SIG-M5 treated with dmso at 0.1 percent for 504 hours (cell line): ENCODE measurements at regions not wholly inside any gene's neighbourhood (a gene's known extent, or its start where the extent isn't known, plus 50 kb on each side); places are given as distances from the start of the nearest gene placed in this dataset.

Source experiments
- DNase-seq: peaks from one replicate; lab custom pipeline; 2025; ENCODE audit not compliant: unreplicated experiment; lab: John Stamatoyannopoulos, UW

DNA sequence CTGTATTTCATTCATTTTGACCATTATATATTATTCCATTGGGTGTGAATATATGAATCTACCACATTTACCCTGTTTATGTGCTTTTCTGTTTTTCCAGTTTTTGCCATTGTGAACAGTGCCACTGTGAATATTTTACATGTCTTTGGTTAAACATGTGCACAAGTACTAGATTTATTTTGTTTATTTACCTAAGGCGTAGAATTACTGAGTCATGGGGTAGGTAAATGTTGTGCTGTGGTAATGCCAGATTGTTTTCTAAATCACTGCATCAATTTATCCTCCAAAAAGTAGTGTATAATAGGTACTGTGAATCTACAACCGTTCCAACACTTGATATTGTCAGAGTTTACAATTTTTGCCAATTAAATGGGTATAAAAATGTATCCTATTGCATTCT, 362.1 kb upstream of the AGTR1 start:
- DNase-seq, result no peak

DNA sequence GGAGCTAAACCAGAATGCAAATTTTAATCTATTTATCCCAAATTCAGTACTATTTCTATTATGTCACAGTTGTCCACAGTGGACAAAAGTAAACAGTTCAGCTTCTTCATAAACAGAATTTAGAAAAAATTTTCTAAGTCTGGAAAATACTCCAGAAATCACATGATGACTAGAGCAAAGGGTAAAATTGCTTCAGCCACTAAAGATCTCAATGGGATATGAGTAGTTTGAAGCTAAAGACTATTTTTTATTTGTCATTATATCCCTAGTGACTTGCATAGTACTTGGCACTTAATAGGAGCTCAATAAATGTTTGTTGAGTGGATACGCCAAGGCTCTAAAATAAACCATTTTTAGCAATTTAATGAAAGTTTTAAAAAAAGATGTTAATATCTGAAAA, 354.3 kb upstream of the AGTR1 start:
- no peak for DNase-seq

DNA sequence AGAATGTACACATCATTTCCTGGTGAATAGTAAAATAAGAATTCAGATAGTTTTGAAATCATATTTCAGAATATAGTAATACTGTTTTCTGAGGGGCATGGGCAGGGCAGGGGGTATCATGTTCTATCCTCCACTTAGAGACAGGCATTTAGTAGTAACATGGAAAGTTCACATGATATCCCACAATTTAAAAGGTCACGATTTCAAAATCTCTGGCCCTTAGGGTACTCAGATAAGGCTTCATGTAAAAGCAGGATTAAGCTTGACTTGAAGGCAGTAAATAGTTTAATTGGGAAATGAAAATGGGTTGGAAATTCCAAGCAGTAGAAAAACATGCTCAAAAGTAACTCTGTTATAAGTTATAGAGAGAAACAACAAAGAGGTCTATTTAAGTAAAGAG, 353.2 kb upstream of the AGTR1 start:
- no peak for DNase-seq

DNA sequence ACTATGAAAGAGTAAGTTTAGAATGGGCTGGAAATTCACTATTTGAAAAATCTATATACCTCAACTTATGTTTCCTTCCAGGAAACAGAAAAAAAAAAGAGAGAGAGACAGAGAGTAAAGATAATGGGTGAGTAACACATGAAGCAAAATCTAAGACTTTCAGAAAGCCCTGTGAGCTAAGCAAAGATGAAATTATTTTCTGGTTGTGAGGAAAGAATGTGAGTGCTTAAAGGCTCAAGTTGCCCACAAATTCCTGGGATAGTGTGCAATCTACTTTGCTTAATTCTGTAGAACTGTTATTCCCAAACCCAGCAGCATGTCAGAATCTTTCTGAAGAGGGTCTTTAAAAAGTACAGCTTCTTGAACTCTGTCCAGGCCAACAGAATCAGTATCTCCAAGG, 337.7 kb upstream of the AGTR1 start:
- no peak for DNase-seq

DNA sequence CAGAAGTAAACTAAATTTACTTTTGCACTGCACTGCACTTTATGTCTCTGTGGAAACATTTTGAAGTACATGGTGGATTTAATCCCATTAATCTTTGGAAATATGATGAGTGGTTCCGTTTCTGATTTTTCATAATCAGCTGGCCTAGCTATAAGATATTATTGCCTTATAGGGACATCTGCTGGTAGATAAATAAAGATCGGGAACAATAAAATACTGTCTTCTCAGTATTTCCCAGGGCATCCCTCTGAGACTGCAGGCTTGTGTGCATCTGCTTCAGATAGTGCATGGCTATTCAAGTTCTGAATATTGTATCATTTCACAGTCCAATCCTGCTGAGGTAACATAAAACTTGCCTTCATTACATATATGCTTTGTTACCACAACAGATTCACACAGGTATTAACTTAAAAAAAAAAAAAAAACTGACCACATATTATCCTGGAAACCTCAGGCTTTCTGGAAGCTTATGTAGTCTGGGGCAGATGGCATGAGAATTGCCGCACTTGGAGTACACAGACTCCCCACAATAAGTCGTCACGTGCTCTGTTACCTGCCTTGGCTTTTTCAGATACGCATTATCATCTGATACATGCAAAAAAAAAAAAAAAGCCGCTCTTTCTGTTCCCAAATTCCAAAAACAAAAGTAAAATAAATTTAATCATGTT, 330.8 kb upstream of the AGTR1 start:
- peak; percentile 14 for DNase-seq

DNA sequence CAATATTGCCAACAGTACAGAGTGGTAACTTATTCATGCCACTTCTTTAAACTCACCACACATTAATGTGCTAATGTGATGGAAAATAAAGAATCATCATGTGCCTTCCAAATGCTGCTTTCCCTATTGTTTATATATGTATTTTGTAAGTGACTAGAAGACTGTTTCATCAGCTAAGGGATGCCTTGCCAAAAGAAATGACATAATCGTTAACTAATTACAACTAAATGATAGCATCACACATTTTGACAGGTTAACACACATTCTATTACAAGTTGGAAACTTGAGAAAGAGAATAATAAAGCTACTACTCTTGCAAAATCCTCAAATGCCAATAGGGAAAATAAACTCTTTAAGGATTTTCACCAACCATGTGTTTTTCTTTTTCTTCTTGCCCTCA, 329.9 kb upstream of the AGTR1 start:
- DNase-seq, result no peak

DNA sequence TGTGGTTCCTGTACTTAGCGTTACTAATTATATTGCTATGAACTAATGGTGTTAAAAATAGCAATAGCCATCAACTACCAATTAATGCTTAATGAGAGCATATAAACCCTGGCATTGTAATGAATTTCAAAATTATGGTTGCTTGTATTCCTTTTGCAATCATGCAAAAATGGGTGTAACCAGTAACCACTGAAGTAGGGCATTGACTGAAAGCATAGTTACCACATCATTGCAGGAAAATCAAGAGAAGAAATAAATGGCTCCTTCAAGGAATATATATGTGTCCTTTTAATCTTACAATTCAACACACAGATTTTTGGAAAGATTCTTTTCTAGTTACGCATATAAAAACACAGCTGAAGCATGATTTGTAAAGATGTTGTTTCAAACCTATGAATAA, 328.3 kb upstream of the AGTR1 start:
- DNase-seq, result no peak

DNA sequence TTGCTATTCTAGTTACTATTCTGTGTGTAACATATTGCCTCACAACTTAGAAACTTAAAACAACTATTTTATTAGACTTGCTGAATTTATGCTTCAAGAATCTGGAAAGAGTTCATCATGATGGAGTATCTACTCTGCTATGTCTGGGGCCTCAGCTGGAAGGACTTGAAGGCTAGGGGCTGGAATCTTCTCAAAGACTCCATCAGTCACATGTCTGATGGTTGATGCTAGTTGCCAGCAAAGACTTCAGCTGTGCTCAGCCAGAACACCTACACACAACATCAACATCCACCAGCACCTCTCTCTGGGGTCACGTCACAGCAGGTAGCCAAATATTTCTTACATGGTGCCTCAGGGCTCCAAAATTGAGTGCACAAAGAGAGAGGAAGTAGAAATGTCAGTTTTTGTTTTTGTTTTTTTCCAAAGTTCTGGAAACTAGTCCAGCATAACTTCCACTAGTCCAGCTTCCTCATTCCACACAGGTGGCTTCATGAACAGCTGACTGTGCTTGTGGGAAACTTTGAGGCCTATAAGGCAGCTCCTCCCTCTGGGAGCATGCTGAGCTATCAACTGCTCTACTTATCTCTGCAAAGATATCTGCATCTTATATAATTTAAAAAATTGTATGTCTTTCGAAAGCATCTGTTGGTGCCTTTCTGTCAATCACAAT, 325.4 kb upstream of the AGTR1 start:
- DNase-seq, result peak; percentile 21

DNA sequence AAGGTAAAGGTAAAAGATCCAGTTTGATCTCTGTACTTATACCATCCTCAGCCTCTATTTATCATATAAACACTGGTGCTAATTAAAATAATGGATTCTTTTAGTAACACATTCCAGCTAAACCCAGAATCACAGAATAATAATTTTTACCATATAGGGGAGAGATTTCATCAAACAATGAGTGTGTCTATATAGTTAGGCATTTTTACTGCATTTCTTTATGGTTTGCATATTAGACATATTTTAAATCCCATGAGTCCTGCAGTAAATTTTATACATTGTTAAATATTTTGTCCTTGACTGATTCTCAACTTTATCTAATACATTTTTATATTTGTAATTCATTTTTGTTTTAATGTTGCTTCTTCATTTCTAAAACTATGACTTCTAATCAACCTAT, 323.7 kb upstream of the AGTR1 start:
- no peak for DNase-seq

DNA sequence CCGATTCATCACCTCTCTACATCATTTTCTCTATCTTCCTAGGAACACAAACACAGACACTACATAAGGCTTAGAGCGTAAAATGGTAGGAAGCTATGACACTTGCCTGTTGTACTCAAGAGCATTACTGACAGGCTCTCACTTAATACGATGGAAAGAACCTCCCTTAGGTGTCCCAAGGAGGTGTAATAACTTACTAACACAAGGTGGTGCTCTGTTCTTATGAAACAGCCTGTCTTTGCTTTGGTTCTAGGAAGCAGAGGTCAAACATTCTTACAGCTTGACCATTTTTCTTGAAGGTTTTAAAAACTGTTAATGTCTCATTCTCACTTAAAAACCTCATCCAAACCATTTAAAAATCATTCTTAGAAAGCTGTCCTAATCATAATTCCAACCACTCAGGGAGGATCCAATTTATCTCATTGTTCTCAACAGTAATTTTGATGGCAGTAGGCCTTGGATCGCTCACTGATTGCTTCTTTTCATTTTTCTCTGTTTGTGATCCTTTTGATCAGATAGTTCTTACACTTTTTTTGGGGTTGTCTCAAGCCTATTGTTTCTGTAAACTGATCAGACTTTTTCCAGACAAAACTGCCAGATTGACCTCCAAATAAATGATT, 317.8 kb upstream of the AGTR1 start:
- peak; percentile 54 for DNase-seq

DNA sequence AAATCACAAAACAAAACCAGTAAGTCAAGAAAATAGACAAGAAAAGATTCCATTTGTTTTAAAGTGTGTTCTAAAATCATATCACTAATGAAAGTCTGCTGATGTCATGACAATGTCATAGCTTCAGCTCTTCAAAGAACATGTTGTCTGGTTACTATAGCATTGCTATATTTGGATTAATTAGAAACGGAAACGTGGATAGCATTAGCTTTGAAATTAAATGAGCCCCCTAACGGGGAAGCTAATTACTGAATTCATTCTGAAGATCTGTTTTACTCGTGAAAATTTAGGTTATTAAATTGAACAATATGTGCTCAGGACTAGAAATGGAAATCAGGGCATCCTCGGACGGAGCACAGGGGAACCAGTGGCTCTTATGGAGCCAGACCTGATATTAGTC, 316.7 kb upstream of the AGTR1 start:
- no peak for DNase-seq

DNA sequence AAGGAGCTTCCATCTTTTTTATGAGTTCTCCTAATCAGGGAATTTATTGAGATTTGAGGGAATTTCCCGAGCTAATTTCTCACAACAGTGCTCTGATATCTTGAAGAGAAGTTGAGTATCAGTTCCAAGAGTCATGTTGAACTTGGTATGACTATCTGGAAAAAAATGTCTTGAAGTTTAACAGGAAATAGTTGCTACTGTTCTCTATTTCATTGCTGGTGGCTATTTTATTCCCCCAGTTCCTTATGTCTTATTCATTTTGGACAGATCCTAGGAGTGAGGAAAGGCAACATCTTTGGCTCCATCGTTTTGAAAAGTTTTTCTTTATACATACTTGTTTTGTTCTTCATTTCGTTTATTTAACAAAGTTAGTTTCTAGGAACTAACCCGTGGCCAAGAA, 307.8 kb upstream of the AGTR1 start:
- no peak for DNase-seq

DNA sequence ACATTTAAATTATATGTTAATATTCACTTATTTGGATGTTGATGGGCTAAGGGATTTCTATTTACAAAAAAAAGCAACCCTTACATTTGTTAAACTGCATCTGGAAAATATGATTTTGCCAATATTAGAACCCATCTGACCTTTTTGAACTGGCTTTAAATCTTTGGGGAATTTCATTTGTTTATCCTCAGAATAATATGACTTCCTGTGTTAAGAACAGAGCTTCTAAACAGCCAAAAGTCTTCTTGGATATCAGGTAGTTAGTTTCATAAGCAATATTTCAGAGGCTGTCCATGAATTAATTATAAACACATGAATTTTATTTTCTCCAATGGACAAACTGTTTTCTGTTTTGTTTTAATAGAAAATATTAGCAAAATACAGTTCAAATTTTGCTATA, 301.9 kb upstream of the AGTR1 start:
- DNase-seq, result no peak

DNA sequence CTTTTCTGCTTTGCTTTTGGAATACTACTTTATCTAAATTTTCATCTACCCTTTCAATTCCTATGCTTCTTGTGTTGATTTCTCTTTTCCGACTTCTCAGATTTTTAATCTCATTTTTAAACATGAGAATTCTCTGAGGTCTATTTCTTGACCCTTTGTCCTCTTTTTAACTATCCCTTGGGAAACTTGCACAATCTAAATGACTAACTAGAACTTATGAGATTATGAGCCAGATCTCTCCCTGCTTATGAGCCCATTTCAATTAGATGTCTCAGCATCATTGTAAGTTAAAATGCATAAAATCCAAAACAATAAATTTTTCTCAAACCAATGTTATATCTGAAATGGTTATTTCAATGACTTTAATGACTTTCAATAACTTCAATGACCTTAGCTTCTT, 296.9 kb upstream of the AGTR1 start:
- no peak for DNase-seq

DNA sequence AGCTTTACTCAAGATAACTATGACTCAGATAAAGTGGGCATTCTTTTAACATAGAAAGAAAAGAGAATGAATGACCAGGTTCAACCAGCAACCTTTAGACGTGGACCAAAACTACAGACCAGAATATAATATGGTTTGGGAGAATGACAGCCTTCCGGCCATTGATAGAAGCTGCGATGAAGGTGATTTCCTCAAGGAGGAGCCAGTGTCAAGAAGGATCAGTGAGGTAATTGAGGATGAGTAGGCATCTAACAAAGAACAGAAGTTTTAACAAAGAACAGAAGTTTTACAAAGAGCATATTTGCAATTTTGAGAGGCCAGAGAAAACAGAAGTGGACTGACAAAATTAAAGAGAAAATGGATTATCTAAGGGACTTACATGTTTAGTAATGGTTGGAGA, 289.0 kb upstream of the AGTR1 start:
- DNase-seq, result no peak

DNA sequence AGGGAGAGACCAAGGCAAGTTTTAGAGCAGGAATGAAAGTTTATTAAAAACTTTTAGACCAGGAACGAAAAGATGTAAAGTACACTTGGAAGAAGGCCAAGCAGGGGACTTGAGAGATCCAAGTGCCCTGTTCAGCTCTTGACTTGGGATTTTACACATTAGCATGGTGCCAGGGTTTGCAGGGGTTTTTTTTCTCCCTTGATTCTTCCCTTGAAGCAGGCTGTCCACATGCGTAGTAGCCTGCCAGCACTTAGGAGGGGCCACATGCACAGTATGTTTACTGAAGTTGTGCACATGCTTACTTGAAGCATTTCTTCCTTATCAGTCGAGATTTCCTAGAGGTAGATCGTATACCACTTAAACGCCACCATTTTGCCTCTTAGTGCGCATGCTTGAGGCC, 277.5 kb upstream of the AGTR1 start:
- DNase-seq, result no peak

DNA sequence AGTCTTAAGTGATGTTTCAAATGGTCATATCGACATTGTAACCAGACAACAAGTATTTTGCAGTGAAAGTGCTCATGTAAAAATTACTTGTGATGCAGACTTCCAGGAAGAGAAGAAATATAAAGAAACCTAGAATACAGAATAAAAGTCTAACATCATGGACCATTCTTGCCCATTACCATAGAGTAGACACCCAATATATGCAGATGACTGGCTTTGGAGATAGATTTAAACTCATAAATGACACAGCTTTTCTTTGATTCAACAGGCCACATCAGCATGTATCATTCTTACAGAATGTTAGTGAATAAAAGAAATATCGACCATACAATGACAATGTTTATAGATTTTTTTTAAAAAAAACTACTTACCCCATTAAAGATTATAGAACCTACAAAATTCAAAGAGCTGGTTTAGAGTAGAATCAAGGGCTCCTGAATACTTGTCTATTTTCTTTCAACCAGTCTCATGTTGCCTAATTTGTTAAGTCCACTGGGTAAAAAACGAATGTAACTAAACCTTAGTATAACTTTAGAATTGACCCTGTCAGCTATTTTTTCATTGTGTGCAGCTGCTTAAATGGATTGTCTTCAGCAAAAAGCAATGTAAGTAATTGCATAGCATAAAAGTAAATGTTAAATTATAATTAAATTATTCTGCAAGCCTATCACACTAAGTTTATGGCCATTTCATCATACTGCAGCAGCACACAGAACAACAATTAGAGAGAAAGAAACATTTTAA, 268.7 kb upstream of the AGTR1 start:
- DNase-seq, result no peak

DNA sequence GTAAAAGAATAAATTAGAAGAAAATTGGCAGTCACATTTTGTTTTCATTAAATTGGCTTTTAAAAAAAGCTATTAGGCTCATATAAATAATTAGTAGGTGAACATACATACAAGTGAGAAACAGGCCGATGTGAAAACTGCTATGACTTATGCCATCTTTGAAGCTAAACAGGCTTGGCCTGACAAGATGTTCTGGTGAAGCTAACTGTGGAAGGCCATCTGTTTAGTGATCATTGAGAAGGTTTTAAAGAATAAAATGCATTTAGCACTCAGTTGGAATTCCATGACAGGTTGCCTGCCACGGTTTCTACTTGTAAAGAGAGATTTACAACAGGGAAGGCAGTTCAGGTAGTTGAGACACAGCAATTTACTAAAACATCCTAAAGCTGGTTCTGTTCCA, 264.0 kb upstream of the AGTR1 start:
- DNase-seq, result no peak

DNA sequence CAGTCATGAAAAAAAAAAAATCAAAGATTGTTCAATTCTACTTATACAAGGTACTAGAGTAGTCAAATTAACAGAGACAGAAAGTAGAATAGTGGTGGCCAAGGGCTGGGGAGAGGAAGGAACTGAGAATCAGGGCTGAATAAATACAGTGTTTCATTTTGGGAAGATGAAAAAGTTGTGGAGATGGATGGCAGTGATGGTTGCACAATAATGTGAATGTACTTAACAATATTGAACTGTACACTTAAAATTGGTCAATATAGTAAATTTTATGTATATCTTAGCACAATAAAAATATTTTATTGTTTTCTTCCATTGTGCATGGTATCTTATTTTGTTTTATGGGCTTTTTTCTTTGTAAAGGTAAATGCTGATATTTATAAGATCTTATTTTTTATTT, 262.2 kb upstream of the AGTR1 start:
- DNase-seq, result no peak

DNA sequence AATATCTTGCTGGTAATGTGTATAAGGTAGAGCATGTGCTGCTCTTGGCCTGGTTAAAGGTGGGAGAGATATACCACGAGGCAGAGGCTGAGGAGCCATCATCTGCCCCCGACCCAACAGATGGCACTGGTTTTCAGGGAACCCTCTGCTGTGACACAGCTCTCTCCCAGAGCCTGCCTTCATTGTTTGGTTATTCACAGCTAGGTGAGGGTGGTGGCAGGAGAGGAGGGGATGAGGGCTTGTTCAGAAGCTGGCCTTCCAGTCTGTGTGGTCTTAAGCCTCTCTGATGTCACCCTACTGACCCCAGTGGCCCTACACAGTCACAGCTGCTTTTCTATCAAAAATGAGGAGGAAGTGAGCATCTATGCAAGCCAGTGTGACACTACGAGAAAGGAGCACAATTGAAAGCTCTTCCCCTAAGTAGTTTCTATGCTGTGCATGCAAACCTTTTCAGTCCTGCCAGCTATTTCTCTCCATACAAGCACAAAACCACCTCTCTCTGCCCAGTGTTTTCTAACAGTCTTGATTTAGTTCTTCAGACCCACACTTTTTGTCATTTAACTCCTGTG, 258.4 kb upstream of the AGTR1 start:
- DNase-seq, result no peak

DNA sequence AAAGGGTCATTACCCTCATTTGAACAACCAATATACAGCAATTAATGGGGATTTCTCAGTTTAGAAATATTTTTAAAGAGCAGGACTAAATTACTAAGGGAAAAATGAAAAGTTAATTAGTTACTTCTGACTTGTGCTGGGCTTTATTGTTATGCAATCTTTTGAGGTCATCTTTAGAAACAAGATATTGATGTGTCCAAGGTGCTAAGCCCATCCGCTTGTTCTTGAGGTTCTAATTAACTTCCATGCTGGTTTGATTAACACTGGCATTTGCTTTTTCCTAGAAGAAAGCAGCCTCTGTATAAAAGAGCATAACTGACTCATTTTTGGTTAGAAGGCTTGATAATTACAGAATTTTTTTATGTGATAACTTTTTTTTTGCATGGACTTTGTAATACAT, 256.5 kb upstream of the AGTR1 start:
- no peak for DNase-seq

DNA sequence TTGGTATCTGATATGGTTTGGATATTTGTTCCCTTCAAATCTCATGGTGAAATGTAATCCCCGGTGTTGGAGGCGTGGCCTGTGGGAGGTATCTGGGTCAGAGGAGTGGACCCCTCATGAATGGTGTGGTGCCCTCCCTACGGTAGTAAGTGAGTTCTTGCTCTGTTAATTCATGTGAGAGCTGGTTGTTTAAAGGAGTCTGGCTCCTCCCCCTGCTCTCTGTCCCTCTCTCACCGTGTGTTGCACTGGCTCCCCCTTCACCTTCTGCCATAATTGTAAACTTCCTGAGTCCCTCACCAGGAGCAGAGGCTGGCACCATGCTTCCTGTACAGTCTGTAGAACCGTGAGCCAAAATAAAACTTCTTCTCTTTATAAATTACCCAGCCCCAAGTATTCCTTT, 246.9 kb upstream of the AGTR1 start:
- DNase-seq, result no peak
